ENCODE measurements at regions not wholly inside any gene's neighbourhood (a gene's known extent, or its start where the extent isn't known, plus 50 kb on each side); places are given as distances from the start of the nearest gene placed in this dataset.
"Not testable (repeated sequence)": the region's sequence is repeated elsewhere in the genome, so short reads cannot be mapped to it uniquely, and the experiment has no call there.

GRCh38 chr7:130850956-130851355 lies 116.9 kb upstream of the KLF14 start:
- DNase-seq, result no peak

GRCh38 chr7:130852867-130853266 lies 118.9 kb upstream of the KLF14 start:
- no peak for DNase-seq

DNA sequence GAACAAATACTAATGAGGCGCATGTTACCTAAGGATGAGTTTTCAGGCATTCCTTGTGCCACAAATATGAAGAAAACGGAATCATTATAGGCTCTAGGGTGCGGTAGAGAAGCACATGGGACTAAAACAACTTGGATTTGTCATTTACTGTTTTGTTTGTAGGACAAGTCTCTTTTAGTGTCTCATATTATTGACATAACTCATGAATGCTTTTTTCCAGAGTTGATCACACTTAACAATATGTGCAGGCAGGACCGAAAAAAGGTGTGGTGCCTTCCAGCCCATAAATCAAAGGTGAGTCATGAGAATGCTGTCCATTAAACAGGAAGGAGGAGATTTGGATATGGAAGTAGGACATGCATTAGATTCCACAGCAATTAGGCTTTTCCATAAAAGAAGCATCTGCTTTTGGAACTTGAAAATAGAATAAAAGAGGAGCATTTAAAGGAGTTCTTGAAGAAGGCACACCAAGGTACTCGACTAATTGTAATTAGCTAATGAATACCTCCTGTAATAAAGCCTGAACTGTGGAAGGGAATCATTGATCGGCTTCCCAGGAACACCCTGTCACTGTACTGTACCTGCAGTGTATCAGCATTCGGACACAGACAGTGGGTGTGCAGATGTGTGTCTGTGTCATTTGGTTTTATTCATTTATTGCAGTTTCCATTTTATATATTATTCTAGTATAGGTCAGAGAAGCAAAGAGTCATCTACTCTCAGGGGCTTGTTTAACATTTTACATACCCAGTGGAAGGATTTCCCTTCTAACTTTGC lies 119.7 kb upstream of the KLF14 start:
- DNase-seq, result no peak

- DNase-seq, result no peak
Measured at GRCh38 chr7:130854481-130854880, 120.5 kb upstream of the KLF14 start.

DNA sequence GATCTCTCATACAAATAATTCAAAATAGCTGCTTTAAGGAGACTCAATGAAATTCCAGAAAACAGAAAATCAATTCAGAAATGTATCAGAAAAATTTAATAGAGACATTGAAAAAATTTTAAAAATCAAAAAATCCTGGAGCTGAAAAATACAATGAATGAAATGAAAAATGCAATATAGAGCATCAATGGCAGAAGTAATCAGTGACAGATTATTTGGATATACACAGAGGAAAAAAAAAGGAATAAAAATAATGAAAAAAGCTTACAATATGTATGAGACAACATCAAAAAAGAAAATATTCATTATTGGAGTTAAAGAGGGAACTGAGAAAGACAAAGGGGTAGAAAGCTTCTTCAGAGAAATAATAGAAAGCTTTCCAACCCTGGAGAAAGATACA lies 122.9 kb upstream of the KLF14 start:
- DNase-seq, result no peak

DNA sequence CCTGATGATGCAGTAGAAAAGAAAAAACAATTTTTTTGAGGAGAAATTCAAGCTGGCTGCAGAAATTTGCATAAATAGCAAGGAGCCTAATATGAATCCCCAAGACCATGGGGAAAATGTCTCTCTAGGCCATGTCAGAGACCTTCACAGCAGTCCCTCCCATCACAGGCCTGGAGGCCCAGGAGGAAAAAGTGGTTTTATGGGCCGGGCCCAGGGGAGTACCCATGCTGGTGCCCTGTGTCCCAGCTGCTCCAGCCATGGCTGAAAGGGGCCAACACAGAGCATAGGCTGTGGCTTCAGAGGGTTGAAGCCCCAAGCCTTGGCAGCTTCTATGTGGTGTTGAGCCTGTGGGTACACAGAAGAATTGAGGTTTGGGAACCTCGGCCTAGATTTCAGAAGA lies 126.8 kb upstream of the KLF14 start:
- not testable (repeated sequence) for DNase-seq

DNA sequence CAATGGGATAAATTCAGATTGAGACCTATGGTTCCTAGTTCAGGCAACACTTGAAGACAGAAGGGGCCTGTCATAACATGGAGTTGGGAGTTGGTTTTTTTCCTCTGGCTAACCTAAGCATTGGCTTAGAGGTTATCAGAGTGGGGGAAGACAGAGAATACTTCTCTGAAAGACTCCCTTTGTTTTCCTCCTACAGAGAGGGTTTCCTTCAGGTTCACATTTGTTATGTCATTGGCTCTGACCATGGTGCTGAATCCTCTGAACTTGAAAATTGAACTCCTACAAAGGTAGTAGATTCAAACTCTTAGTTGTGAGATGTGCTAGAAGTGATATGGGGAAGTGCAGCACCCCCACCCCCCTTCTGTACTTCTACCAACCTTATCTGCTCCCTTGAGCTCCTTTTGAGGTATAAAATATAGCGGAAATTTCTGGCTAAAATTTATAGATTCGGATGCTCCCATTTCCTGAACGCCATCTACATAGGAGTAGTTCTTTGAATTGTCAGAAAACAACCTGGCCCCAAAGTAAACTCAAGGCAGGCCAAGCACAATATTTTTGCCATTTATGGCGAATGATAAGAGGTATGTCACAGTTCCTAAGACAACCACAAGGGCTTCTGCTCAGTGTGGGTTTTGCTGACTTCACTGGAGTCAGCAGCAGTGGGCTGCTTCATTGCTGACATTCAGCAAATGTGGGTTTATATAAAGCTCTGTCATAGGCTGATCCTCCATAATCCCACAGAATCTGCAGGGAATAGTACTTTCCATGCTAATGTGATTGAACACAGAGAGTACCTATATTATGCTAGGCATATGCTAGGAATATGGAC lies 131.6 kb upstream of the KLF14 start:
- no peak for DNase-seq

- DNase-seq, result no peak
Measured at GRCh38 chr7:130867039-130867438, 133.0 kb upstream of the KLF14 start.

GRCh38 chr7:130867581-130868136 lies 133.7 kb upstream of the KLF14 start:
- no peak for DNase-seq

- DNase-seq, result no peak
Measured at GRCh38 chr7:130868139-130868538, 134.1 kb upstream of the KLF14 start.

GRCh38 chr7:130869918-130870317 lies 135.9 kb upstream of the KLF14 start:
- DNase-seq, result no peak

- no peak for DNase-seq
Measured at GRCh38 chr7:130872341-130872740, 138.3 kb upstream of the KLF14 start.

GRCh38 chr7:130872756-130873448 lies 138.9 kb upstream of the KLF14 start:
- no peak for DNase-seq

DNA sequence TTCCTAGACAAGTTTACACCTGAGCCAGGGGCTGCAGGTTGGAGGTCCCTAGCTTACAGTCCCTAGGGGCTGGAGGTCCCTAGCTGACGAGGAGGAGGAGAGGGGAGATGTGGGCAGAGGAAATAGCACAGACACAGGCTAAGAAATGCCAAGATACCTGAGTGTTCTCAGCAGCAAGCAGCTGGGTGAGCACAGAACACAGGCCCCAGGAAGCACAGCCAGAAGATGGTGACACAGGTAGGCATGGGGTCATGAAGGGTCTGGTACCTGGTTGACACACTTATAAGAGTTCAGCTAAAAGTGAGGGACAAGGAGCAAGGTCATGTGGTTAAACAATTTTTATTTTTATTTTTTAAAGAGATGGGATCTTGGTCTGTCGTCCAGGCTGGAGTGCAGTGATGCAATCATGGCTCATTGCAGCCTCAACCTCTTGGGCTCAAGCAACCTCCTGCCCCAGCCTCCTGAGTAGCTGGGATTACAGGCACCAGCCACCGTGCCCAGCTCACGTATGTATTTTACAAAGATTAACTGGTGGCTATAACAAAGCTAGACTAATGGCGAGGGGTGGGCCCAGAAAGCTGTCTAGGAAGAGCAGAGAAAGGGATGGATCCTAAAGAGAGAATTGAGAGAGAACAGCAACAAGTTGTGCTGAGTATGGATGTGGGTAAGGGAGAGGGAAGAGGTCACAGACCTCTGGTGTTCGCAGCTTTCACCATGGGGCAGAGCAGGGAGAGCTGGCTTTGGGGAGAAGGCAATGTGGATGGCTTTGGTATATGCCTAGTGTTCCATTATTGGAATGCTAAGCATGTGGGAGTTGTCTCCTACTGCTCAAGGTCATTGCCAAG lies 140.3 kb upstream of the KLF14 start:
- DNase-seq, result no peak

DNA sequence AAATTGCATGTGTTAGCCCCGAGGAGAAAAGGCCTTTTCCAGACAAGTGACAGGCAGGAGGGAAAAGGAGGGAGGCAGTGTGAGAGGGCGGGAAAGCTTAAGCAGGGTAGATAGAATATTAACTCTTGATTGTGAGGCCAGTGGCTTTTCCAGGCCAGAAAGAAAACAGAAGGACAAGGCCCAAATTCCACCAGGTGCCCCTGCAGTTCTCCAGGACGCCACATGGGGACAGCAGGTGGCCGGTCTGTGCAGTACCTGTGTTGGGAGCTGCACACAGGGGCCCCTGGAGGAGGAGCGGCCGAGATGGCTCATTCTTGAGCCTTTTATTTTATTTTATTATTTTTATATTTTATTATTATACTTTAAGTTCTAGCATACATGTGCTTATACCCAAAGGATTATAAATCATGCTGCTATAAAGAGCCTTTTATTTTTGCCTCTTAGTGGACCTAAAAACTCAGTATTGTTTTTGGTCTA lies 141.3 kb upstream of the KLF14 start:
- DNase-seq, result no peak

DNA sequence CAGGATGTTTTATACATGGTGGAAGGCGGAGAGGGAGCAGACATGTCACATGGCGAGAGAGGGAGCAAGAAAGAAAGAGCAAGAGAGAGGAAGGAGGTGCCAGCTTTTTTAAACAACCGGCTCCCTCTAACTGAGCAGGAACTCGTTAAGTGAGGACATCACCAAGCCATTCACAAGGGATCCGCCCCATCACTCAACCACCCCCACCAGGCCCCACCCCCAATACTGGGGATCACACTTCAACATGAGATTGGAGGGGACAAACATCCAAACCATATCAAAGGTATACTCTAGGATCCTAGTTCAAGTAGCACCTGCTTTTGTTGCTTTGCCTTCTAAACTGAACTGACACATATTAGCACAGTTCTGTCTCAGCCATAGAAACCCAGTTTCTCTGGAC lies 141.9 kb upstream of the KLF14 start:
- DNase-seq, result no peak

- DNase-seq, result no peak
Measured at GRCh38 chr7:130877236-130877990, 143.4 kb upstream of the KLF14 start.

DNA sequence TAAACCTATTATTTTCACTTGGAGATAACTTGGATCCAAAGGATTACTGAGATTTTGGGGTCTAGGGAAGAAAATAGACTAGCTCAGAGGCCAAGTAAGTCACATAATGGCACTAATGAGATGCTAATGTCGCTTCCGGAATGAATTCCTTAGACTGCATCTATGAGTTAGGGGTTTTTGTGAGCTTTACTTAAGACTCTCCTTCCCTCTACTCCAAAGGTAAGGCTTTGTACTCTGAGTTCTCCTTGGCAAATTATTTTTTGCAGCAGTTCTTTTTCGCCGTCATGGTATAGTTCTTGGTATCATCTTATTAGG lies 143.9 kb upstream of the KLF14 start:
- no peak for DNase-seq

- DNase-seq, result no peak
Measured at GRCh38 chr7:130878785-130879184, 144.8 kb upstream of the KLF14 start.

DNA sequence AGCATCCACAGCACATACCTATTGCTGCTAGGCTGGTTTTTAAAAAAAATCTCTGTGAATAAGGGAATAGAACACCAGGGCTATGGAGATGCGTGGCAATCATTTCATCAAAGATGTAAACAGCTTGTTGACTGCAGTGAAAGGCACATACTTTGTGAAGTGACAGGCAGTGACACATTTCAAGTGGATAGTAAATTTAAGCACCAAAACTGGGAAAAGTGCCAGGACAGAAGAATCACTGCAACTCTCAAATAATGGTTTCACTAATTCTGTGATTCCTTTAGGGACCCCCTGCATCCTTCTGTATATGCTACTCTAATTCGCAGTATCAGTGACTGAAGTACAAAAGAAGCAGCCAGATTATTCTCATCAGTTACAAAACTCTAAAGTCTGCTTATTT lies 145.2 kb upstream of the KLF14 start:
- DNase-seq, result no peak

DNA sequence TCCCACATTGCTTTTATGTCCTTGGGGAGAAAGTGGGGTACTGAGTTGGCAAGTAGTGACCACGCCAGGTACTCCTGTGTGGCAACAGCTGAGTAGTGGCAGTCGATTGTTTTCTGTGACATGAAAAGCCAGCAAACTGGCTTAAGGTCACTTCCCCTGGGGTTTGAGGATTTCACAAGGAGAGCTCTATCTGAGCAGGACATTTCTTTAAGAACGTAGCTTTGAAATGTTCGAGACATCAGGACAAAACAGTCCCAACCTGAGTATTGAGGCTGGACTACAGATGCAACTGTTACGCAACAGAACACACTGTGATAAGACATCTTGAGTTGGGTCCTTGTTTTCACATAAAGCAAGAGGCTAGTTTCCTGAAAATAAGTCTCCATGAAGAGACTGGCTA lies 146.7 kb upstream of the KLF14 start:
- no peak for DNase-seq

All from activated CD4-positive, alpha-beta T cell treated with anti-CD3 and anti-CD28 coated beads for 1 hour (primary cell).